ENCODE measurements at regions not wholly inside any gene's neighbourhood (a gene's known extent, or its start where the extent isn't known, plus 50 kb on each side); places are given as distances from the start of the nearest gene placed in this dataset.

- H3K27me3 Mint-ChIP-seq (ENCODE audit: unreplicated experiment), result peaks cover 5% of the 10 kb centered on the region
- no peak for TF ChIP-seq CTCF (IDR thresholded peaks at IDR 0.05; ENCODE audit: unreplicated experiment)
Measured at GRCh38 chr20:56890011-56890410, 260.9 kb downstream of the TFAP2C start.

GRCh38 chr20:56893226-56893917, 264.3 kb downstream of the TFAP2C start:
- peak; percentile 45 for DNase-seq (ENCODE audit: low spot score)
- TF ChIP-seq CTCF (IDR thresholded peaks at IDR 0.05; ENCODE audit: unreplicated experiment), result no peak
- no peak overlapping the region for H3K4me3 Mint-ChIP-seq (ENCODE audit: unreplicated experiment)
- H3K27ac Mint-ChIP-seq (ENCODE audit: unreplicated experiment), result peak overlapping the region; percentile 33
- peaks cover 2% of the 10 kb centered on the region for H3K27me3 Mint-ChIP-seq (ENCODE audit: unreplicated experiment)
- H3K36me3 Mint-ChIP-seq (ENCODE audit: low read depth, unreplicated experiment), result peaks cover 4% of the 10 kb centered on the region
- H3K4me1 Mint-ChIP-seq (ENCODE audit: unreplicated experiment), result peaks cover 11% of the 10 kb centered on the region
- no peaks in the 10 kb centered on the region for H3K9me3 Mint-ChIP-seq (ENCODE audit: unreplicated experiment)

More at GRCh38 chr20:56890011-56890410, 260.9 kb downstream of the TFAP2C start:
- Mint-ChIP-seq H3K4me3 (ENCODE audit: unreplicated experiment) (no peak overlapping the region), H3K9me3 (ENCODE audit: unreplicated experiment) (no peaks in the 10 kb centered on the region), H3K27ac (ENCODE audit: unreplicated experiment) (no peak overlapping the region), H3K4me1 (ENCODE audit: unreplicated experiment) (peaks cover 16% of the 10 kb centered on the region), H3K36me3 (ENCODE audit: low read depth, unreplicated experiment) (peaks cover 4% of the 10 kb centered on the region)
- no peak for DNase-seq (ENCODE audit: low spot score)

- DNase-seq (ENCODE audit: low spot score), result no peak
- Mint-ChIP-seq H3K4me3 (ENCODE audit: unreplicated experiment) (no peak overlapping the region), H3K4me1 (ENCODE audit: unreplicated experiment) (peaks cover 20% of the 10 kb centered on the region), H3K27me3 (ENCODE audit: unreplicated experiment) (peaks cover 6% of the 10 kb centered on the region), H3K27ac (ENCODE audit: unreplicated experiment) (no peak overlapping the region), H3K9me3 (ENCODE audit: unreplicated experiment) (no peaks in the 10 kb centered on the region), H3K36me3 (ENCODE audit: low read depth, unreplicated experiment) (peaks cover 11% of the 10 kb centered on the region)
- no peak for TF ChIP-seq CTCF (IDR thresholded peaks at IDR 0.05; ENCODE audit: unreplicated experiment)
Measured at GRCh38 chr20:56896447-56896846, 267.3 kb downstream of the TFAP2C start.

- H3K27me3 Mint-ChIP-seq (ENCODE audit: unreplicated experiment), result peaks cover 6% of the 10 kb centered on the region
- peaks cover 20% of the 10 kb centered on the region for H3K4me1 Mint-ChIP-seq (ENCODE audit: unreplicated experiment)
- H3K36me3 Mint-ChIP-seq (ENCODE audit: low read depth, unreplicated experiment), result peaks cover 11% of the 10 kb centered on the region
- no peaks in the 10 kb centered on the region for H3K9me3 Mint-ChIP-seq (ENCODE audit: unreplicated experiment)
- no peak overlapping the region for H3K27ac Mint-ChIP-seq (ENCODE audit: unreplicated experiment)
- no peak overlapping the region for H3K4me3 Mint-ChIP-seq (ENCODE audit: unreplicated experiment)
- no peak for TF ChIP-seq CTCF (IDR thresholded peaks at IDR 0.05; ENCODE audit: unreplicated experiment)
- no peak for DNase-seq (ENCODE audit: low spot score)
Measured at GRCh38 chr20:56897318-56897957, 268.3 kb downstream of the TFAP2C start.

- TF ChIP-seq CTCF (IDR thresholded peaks at IDR 0.05; ENCODE audit: unreplicated experiment), result no peak
- peaks cover 11% of the 10 kb centered on the region for H3K36me3 Mint-ChIP-seq (ENCODE audit: low read depth, unreplicated experiment)
- no peak for DNase-seq (ENCODE audit: low spot score)
- no peak overlapping the region for H3K27ac Mint-ChIP-seq (ENCODE audit: unreplicated experiment)
- no peaks in the 10 kb centered on the region for H3K9me3 Mint-ChIP-seq (ENCODE audit: unreplicated experiment)
- peaks cover 17% of the 10 kb centered on the region for H3K4me1 Mint-ChIP-seq (ENCODE audit: unreplicated experiment)
- peaks cover 6% of the 10 kb centered on the region for H3K27me3 Mint-ChIP-seq (ENCODE audit: unreplicated experiment)
- no peak overlapping the region for H3K4me3 Mint-ChIP-seq (ENCODE audit: unreplicated experiment)
Measured at GRCh38 chr20:56897958-56898349, 268.8 kb downstream of the TFAP2C start.
